ENCODE measurements at regions not wholly inside any gene's neighbourhood (a gene's known extent, or its start where the extent isn't known, plus 50 kb on each side); places are given as distances from the start of the nearest gene placed in this dataset.

DNA sequence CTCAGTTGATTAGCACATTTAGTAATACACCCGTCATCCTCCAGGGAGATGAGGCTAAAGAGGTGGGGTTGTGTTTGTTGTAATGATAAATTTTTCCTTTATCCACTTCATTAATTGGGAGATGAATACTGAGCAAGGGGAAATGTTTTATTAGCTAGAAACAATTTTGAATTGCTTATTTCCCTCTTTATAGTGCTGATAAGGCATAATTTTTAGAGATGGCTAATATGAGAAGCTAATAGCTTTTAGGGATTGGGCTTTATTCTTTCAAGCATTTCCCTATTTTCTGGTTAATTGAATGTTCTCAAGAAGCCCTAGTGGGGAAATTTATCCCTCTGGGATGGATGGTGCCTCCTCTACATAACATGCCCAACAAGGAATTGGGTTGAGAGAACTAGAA is 365.2 kb upstream of the IGFBP7 start:
- Histone ChIP-seq H3K4me1 (ENCODE audit: control insufficient read depth, insufficient read depth, low read depth, low read length) (no peaks in the 10 kb centered on the region), H2AFZ (ENCODE audit: low read depth, low read length) (no peak overlapping the region), H2BK120ac (ENCODE audit: low read depth, low read length) (no peak overlapping the region), H2AK5ac (ENCODE audit: low read length, severe bottlenecking) (no peak overlapping the region), H3K9me3 (ENCODE audit: control insufficient read depth, low read length) (no peaks in the 10 kb centered on the region), H3K36me3 (ENCODE audit: control insufficient read depth in 1 of 2, insufficient read depth in 2 of 2, low read depth in 1 of 2, low read length in 2 of 2) (no peaks in the 10 kb centered on the region), H3K18ac (ENCODE audit: low read depth in 1 of 2, low read length in 2 of 2) (no peak overlapping the region), H2BK12ac (ENCODE audit: low read length in 2 of 2) (no peak overlapping the region), H3K23ac (ENCODE audit: low read length in 2 of 2) (no peak overlapping the region), H2BK15ac (ENCODE audit: low read depth, poor library complexity, severe bottlenecking) (no peak overlapping the region), H4K91ac (ENCODE audit: low read length) (no peak overlapping the region), H3K79me1 (replicated peaks; ENCODE audit: low read length, poor library complexity, severe bottlenecking) (no peaks in the 10 kb centered on the region), H3K9ac (ENCODE audit: low read length) (no peak overlapping the region), H3K14ac (ENCODE audit: low read length in 2 of 2) (no peak overlapping the region), H3K4me3 (ENCODE audit: insufficient read depth in 1 of 2, low read depth in 1 of 2, low read length in 2 of 2) (no peak overlapping the region), H3K27me3 (ENCODE audit: control insufficient read depth in 1 of 2, insufficient read depth in 1 of 2, low read length in 2 of 2) (no peaks in the 10 kb centered on the region), H4K8ac (ENCODE audit: low read length) (no peak overlapping the region), H3K27ac (ENCODE audit: low read length, poor library complexity, severe bottlenecking) (no peak overlapping the region), H2BK5ac (ENCODE audit: low read depth, low read length, poor library complexity, severe bottlenecking) (no peak overlapping the region), H3K4ac (ENCODE audit: low read depth in 1 of 2, low read length in 2 of 2) (no peak overlapping the region), H3K4me2 (ENCODE audit: low read length, poor library complexity, severe bottlenecking) (no peak overlapping the region)
- DNase-seq, result no peak
- WGBS, result no CpG with 5 or more reads among the region's 1 CpG

DNA sequence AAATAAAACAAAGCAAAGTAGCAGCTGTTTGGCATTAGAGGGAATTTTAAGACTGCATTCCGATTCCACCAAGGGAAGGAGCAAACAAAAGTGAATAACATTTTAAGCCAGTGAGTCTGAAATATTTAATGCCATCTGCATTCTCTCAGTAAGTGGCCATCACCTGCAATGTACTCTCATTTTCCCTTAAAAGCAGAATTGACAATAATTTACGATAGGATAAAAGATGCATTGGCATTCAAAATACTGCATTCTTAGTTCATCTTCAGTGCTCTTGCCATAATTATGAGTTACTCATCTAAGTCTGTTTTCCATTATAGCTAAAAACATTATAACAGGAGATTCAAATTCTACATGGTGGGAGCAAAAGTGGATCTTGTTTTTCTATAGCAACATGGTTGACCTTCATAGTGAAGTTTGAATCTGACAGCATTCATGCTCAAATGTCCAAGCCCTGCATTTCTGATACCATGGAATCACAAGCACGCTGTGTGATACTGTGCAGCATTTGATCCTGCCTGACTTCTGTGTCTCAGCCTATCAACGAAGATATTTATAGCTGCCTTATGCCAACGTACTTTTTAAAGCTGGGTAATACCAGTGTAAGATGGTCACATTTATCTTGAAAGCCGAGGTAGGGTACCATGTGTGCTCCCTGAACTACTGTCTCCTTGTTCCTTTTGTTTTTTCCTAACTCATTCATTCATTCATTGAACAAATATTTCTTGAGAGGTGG is 355.3 kb upstream of the IGFBP7 start:
- H3K18ac ChIP-seq (ENCODE audit: low read depth in 1 of 2, low read length in 2 of 2), result no peak overlapping the region
- no peak overlapping the region for H3K4me2 ChIP-seq (ENCODE audit: low read length, poor library complexity, severe bottlenecking)
- no peak overlapping the region for H3K23ac ChIP-seq (ENCODE audit: low read length in 2 of 2)
- H2BK12ac ChIP-seq (ENCODE audit: low read length in 2 of 2), result no peak overlapping the region
- H2AK5ac ChIP-seq (ENCODE audit: low read length, severe bottlenecking), result no peak overlapping the region
- no peak overlapping the region for H2BK15ac ChIP-seq (ENCODE audit: low read depth, poor library complexity, severe bottlenecking)
- H3K14ac ChIP-seq (ENCODE audit: low read length in 2 of 2), result no peak overlapping the region
- 78% methylated on average over 5 of the region's 6 CpGs for WGBS
- H3K79me1 ChIP-seq (replicated peaks; ENCODE audit: low read length, poor library complexity, severe bottlenecking), result no peaks in the 10 kb centered on the region
- H3K27ac ChIP-seq (ENCODE audit: low read length, poor library complexity, severe bottlenecking), result no peak overlapping the region
- H3K27me3 ChIP-seq (ENCODE audit: control insufficient read depth in 1 of 2, insufficient read depth in 1 of 2, low read length in 2 of 2), result no peaks in the 10 kb centered on the region
- no peak overlapping the region for H4K8ac ChIP-seq (ENCODE audit: low read length)
- no peaks in the 10 kb centered on the region for H3K9me3 ChIP-seq (ENCODE audit: control insufficient read depth, low read length)
- no peak overlapping the region for H3K9ac ChIP-seq (ENCODE audit: low read length)
- H3K4me1 ChIP-seq (ENCODE audit: control insufficient read depth, insufficient read depth, low read depth, low read length), result no peaks in the 10 kb centered on the region
- no peak overlapping the region for H4K91ac ChIP-seq (ENCODE audit: low read length)
- no peak overlapping the region for H2AFZ ChIP-seq (ENCODE audit: low read depth, low read length)
- H2BK120ac ChIP-seq (ENCODE audit: low read depth, low read length), result no peak overlapping the region
- DNase-seq, result no peak
- H3K4me3 ChIP-seq (ENCODE audit: insufficient read depth in 1 of 2, low read depth in 1 of 2, low read length in 2 of 2), result no peak overlapping the region
- H3K4ac ChIP-seq (ENCODE audit: low read depth in 1 of 2, low read length in 2 of 2), result no peak overlapping the region
- H2BK5ac ChIP-seq (ENCODE audit: low read depth, low read length, poor library complexity, severe bottlenecking), result no peak overlapping the region
- H3K36me3 ChIP-seq (ENCODE audit: control insufficient read depth in 1 of 2, insufficient read depth in 2 of 2, low read depth in 1 of 2, low read length in 2 of 2), result no peaks in the 10 kb centered on the region

DNA sequence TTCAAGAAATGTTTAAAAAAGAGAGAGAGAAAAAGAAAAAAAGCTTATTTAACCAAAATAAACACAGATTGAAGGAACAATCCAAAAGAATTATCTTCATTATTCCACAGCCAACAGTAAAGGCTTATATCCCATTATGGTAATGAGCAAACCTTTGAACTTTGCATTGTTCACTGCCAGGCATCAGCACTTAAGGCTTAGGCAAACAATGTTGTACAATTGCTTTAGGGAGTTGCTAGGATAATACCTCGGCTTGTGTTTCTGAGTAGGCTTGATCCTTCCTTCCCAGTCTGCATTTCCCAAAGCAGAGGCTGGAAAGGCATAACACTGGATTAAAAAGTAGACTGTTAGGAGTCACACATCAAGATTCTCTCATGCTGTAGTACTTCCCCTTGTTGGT is 352.7 kb upstream of the IGFBP7 start:
- H3K18ac ChIP-seq (ENCODE audit: low read depth in 1 of 2, low read length in 2 of 2), result no peak overlapping the region
- H4K8ac ChIP-seq (ENCODE audit: low read length), result no peak overlapping the region
- H3K9me3 ChIP-seq (ENCODE audit: control insufficient read depth, low read length), result no peaks in the 10 kb centered on the region
- H3K23ac ChIP-seq (ENCODE audit: low read length in 2 of 2), result no peak overlapping the region
- H3K4me2 ChIP-seq (ENCODE audit: low read length, poor library complexity, severe bottlenecking), result no peak overlapping the region
- H3K27ac ChIP-seq (ENCODE audit: low read length, poor library complexity, severe bottlenecking), result no peak overlapping the region
- H3K9ac ChIP-seq (ENCODE audit: low read length), result no peak overlapping the region
- no peak overlapping the region for H3K4me3 ChIP-seq (ENCODE audit: insufficient read depth in 1 of 2, low read depth in 1 of 2, low read length in 2 of 2)
- no peaks in the 10 kb centered on the region for H3K27me3 ChIP-seq (ENCODE audit: control insufficient read depth in 1 of 2, insufficient read depth in 1 of 2, low read length in 2 of 2)
- H3K36me3 ChIP-seq (ENCODE audit: control insufficient read depth in 1 of 2, insufficient read depth in 2 of 2, low read depth in 1 of 2, low read length in 2 of 2), result no peaks in the 10 kb centered on the region
- no peaks in the 10 kb centered on the region for H3K79me1 ChIP-seq (replicated peaks; ENCODE audit: low read length, poor library complexity, severe bottlenecking)
- H2BK12ac ChIP-seq (ENCODE audit: low read length in 2 of 2), result no peak overlapping the region
- no peak overlapping the region for H2AK5ac ChIP-seq (ENCODE audit: low read length, severe bottlenecking)
- no peak overlapping the region for H4K91ac ChIP-seq (ENCODE audit: low read length)
- no peaks in the 10 kb centered on the region for H3K4me1 ChIP-seq (ENCODE audit: control insufficient read depth, insufficient read depth, low read depth, low read length)
- H2BK15ac ChIP-seq (ENCODE audit: low read depth, poor library complexity, severe bottlenecking), result no peak overlapping the region
- WGBS, result 86% methylated on average over 1 of the region's 1 CpG
- no peak for DNase-seq
- H3K4ac ChIP-seq (ENCODE audit: low read depth in 1 of 2, low read length in 2 of 2), result no peak overlapping the region
- H3K14ac ChIP-seq (ENCODE audit: low read length in 2 of 2), result no peak overlapping the region
- no peak overlapping the region for H2AFZ ChIP-seq (ENCODE audit: low read depth, low read length)
- H2BK120ac ChIP-seq (ENCODE audit: low read depth, low read length), result no peak overlapping the region
- H2BK5ac ChIP-seq (ENCODE audit: low read depth, low read length, poor library complexity, severe bottlenecking), result no peak overlapping the region

DNA sequence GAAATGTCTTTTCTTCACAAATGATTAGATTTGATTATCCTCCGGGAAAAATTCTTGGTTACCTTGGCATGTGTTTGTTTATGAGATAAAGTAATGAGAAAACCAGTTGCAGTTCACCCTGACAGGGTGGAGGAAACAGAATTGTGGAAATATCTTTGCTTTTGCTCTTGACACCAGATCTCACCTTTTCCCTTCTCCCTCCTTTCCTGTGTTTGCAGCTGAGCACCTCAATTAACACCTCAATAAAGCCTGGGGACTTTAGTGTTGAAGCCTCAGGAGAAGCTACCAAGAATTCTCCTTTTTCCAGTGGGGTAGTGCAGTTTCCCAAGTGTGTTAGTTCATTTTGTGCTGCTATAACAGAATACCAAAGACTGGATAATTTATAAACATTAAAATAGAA is 350.8 kb upstream of the IGFBP7 start:
- Histone ChIP-seq H3K23ac (ENCODE audit: low read length in 2 of 2) (no peak overlapping the region), H3K79me1 (replicated peaks; ENCODE audit: low read length, poor library complexity, severe bottlenecking) (no peaks in the 10 kb centered on the region), H3K9ac (ENCODE audit: low read length) (no peak overlapping the region), H2BK120ac (ENCODE audit: low read depth, low read length) (no peak overlapping the region), H3K18ac (ENCODE audit: low read depth in 1 of 2, low read length in 2 of 2) (no peak overlapping the region), H3K14ac (ENCODE audit: low read length in 2 of 2) (no peak overlapping the region), H4K8ac (ENCODE audit: low read length) (no peak overlapping the region), H2BK5ac (ENCODE audit: low read depth, low read length, poor library complexity, severe bottlenecking) (no peak overlapping the region), H2AFZ (ENCODE audit: low read depth, low read length) (no peak overlapping the region), H3K36me3 (ENCODE audit: control insufficient read depth in 1 of 2, insufficient read depth in 2 of 2, low read depth in 1 of 2, low read length in 2 of 2) (no peaks in the 10 kb centered on the region), H3K27ac (ENCODE audit: low read length, poor library complexity, severe bottlenecking) (no peak overlapping the region), H3K4ac (ENCODE audit: low read depth in 1 of 2, low read length in 2 of 2) (no peak overlapping the region), H2BK12ac (ENCODE audit: low read length in 2 of 2) (no peak overlapping the region), H3K4me2 (ENCODE audit: low read length, poor library complexity, severe bottlenecking) (no peak overlapping the region), H3K4me3 (ENCODE audit: insufficient read depth in 1 of 2, low read depth in 1 of 2, low read length in 2 of 2) (no peak overlapping the region), H3K9me3 (ENCODE audit: control insufficient read depth, low read length) (no peaks in the 10 kb centered on the region), H3K4me1 (ENCODE audit: control insufficient read depth, insufficient read depth, low read depth, low read length) (no peaks in the 10 kb centered on the region), H2AK5ac (ENCODE audit: low read length, severe bottlenecking) (no peak overlapping the region), H4K91ac (ENCODE audit: low read length) (no peak overlapping the region), H3K27me3 (ENCODE audit: control insufficient read depth in 1 of 2, insufficient read depth in 1 of 2, low read length in 2 of 2) (no peaks in the 10 kb centered on the region), H2BK15ac (ENCODE audit: low read depth, poor library complexity, severe bottlenecking) (no peak overlapping the region)
- 89% methylated on average over 1 of the region's 1 CpG for WGBS
- DNase-seq, result no peak

Data from mesenchymal stem cell (in vitro differentiated cells and primary cell).